CD4-positive, alpha-beta T cell treated with Interleukin-6 for 4 hours (primary cell): ENCODE measurements at regions not wholly inside any gene's neighbourhood (a gene's known extent, or its start where the extent isn't known, plus 50 kb on each side); places are given as distances from the start of the nearest gene placed in this dataset.
"Not testable (repeated sequence)": the region's sequence is repeated elsewhere in the genome, so short reads cannot be mapped to it uniquely, and the experiment has no call there.

Source experiments
- DNase-seq: peaks from one replicate; pipeline ENCODE4 v3.0.0-alpha.2; 2020; ENCODE audit warnings: mixed read lengths

DNA sequence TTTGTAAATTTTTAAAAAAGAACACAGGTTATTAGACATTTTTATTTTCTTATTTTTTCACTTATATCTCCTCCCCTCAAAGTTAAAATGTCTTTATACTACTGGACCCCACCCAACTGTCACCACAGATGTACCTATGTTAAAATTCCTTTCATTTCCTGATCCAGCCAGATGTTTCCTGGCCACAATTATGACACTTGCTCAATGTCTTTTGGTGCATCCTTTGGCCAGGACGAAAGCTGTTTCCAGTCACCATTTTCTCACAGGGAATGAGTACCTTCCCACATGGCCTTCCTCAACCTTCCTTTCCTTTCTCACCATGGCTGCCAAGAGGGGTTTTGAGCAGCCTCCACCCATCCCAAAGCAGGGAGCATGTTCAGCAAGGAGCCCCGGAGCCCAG is 365.7 kb upstream of the MAF start:
- DNase-seq, result no peak

- DNase-seq, result no peak
Measured at GRCh38 chr16:79965718-79966117, 365.2 kb upstream of the MAF start.

DNA sequence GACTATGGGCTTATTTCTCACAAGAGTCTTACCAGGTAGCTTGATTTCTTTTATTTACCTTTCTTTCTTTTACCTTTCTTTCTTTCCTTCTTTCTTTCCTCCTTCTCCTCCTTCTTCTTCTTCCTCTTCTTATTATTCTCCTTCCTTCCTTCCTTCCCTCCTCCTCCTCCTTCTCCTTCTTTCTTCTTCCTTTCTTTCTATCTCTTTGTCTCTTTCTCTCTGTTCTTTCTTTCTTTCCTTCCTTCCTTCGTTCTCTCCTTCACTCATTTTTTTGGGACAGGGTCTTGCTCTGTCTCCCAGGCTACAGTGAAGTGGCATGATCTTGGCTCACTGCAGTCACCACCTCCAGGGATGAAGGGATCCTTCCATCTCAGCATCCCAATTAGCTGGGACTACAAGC is 363.6 kb upstream of the MAF start:
- no peak for DNase-seq

DNA sequence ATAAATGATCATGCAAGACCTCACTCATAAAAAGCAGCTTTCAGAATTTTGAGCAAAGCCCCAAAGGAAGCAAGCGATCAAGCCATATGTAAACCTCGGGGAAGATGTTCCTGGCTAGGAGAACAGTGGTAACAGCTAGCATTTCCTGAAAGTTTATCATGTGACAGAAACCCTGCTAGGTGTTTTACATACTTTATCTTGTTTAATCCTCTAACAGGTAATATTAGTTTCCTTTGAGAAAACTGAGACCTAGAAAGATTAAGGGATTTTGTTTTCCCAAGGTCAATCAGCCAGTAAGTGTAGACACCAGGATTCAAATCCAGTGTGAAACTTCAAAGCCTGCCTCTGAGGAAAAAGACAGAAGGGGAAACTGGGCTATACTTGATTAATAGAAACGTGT is 362.4 kb upstream of the MAF start:
- DNase-seq, result no peak

- DNase-seq, result no peak
Measured at GRCh38 chr16:79959226-79959625, 358.7 kb upstream of the MAF start.

DNA sequence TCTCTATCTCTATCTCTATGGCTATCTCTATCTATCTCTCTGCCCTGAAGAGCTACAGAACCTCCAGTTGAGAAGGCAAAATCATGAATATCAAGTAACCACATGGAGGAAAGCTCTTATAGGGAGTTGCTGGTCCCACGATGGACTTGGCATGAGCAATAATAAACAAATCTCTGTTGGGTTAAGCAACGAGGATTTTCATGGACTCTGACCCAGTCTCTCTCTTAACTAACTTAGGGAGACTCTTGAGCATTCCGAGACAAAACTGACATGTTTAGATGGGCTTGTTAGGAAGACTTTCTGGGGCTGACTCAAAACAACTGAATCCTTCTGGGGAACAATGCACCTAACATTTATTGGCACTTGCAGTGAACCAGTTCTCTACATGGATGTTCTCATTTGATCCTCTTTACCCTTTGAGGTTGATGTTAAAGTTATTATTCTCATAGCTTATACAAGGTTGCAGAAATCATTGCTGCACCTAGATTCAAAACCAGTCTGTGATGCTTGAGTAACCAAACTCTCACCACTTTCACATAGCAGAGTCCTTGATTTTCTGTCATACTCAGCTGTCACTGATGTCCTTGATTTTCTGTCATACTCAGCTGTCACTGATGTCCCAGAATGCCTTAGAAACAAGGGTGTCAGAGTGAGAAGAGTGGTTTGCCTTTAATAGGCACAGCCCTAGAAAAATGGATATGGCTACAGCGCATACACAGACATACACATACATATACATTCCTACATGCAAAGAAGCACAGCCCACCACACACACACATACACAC is 354.6 kb upstream of the MAF start:
- no peak for DNase-seq

- no peak for DNase-seq
Measured at GRCh38 chr16:79950932-79951719, 350.6 kb upstream of the MAF start.

DNA sequence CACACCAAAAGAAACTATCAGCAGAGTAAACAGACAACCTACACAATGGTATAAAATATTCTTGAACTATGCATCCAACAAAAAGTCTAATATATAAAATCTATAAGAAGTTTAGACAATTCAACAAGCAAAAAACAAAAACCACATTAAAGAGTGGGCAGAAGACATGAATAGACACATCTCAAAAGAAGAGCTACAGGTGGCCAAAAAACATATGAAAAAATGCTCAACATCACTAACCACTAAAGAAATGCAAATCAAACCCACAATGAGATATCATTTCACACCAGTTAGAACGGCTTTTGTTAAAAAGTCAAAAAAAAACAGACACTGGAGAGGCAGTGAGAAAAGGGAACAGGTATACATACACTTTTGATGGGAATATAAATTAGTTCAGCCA is 348.9 kb upstream of the MAF start:
- DNase-seq, result no peak

DNA sequence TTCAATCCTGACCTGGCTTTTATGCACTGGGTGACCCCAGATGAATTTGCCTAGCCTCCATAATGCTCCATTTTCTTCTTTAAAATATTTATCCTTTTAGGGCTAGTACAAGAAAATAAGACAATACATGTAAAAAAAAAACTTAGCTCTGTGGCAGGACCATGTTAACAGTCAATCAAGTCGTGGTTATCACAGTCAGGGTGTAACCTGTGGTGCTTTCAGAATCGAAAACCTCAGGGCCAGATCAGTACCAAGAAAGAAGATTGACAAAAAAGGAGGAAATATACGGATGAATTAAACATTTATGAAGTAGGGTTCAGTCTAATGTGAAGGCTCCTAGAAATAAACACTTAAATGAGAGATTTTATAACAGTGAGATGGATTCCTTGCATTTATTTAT is 347.2 kb upstream of the MAF start:
- no peak for DNase-seq

GRCh38 chr16:79946252-79946651 is 345.7 kb upstream of the MAF start:
- DNase-seq, result no peak

GRCh38 chr16:79943736-79944135 is 343.2 kb upstream of the MAF start:
- no peak for DNase-seq

GRCh38 chr16:79938575-79938974 is 338.0 kb upstream of the MAF start:
- no peak for DNase-seq

DNA sequence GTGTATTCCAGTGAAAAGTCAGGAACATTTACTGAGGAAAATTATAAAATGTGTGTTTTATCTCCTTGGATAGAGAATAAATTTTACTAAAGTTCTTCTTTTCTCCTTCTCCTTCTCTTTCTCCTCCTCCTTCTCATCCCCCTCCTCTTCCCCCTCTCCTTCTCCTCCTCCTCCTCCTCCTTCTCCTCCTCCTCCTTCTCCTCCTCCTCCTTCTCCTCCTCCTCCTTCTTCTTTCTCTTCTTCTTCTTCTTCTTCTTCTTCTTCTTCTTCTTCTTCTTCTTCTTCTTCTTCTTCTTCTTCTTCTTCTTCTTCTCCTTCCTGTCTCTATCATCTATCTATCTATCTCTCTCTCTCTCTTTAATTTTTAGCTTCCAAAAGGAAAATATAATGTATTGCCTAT is 337.1 kb upstream of the MAF start:
- not testable (repeated sequence) for DNase-seq

GRCh38 chr16:79933603-79934002 is 333.1 kb upstream of the MAF start:
- no peak for DNase-seq

GRCh38 chr16:79932572-79932971 is 332.0 kb upstream of the MAF start:
- DNase-seq, result no peak

DNA sequence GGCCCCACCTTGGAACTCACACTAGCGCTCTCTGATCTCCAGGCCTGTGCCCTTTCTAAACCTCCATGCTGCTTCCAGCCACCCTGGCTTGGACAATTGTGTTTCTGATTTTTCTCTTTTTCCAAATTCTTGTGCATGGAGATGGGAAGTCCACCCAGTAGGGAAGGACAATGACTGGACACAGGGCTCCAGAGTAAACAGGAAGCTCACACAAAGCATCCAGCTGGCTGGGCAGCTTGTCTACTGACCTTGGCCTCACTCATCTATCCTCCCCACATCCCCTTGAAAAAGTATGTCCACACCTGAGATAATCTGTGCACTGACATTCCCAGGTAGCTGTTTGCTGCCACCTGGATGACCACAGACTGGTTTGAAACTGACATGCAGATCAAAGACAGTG is 331.2 kb upstream of the MAF start:
- DNase-seq, result no peak

DNA sequence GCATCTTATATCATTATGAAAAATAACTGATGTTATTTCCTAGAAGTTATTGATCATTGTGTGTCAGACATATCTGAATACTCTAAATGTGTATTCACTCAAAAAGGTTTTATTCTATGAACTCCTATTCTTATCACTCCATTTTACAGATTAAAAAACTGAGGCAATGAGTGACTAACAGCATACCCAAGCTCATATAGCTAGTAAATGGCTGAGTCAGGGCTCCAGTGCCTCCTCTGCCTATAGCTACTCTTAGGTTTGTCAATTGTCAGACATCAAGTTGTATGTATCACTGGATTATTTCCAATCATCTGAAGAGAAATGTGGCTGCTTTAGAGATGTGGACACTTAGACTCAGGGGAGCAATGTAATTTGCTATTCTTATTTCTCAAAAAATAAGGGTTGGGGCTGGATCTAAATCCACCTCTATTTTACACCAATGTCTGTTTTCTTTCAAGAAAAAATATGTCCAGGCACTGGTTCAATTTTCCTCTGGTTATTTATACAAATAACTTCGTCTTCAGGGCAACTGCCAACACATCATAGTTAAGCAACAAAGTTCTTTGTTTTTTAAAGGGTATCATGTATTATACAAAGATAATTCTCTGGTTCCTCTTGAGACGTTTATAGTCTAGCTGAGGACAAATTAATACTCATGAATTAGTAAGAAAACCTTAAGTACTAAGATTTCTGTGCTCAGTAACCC is 328.9 kb upstream of the MAF start:
- no peak for DNase-seq

GRCh38 chr16:79928142-79928873 is 327.8 kb upstream of the MAF start:
- DNase-seq, result no peak

DNA sequence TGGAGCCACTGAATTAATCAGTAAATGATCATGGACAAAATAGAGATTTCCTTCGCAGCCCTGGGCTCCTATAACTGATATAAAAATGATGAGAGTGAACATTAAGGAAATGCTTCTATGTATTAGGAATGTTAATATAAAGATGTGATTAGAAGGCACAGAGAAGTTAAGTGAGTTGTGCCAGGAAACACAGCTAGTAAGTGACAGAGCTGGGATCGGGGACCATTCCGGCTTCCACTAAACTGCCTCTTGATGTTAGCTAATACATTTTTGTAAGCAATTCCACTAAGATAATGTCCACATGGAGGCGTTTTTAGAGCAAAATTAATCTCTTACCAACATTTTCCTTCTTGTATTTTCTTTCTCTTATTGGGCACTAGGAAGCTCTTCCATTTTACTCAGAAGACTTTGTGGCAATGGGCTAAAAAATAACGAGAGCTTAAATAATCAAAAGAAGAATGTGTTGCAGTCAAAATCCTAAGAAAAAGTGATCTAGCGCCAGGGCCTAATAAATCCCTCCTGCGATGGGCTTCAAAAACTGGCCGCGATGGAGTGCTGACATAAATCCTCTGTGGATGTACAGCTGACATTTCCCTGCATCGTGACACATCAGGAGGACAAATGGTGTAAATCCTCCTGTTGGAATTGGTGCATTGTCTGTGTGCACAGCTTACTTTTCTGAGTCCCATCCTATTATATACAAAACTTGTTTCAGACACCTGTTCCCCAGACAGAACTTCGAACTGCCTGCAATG is 326.1 kb upstream of the MAF start:
- DNase-seq, result no peak

DNA sequence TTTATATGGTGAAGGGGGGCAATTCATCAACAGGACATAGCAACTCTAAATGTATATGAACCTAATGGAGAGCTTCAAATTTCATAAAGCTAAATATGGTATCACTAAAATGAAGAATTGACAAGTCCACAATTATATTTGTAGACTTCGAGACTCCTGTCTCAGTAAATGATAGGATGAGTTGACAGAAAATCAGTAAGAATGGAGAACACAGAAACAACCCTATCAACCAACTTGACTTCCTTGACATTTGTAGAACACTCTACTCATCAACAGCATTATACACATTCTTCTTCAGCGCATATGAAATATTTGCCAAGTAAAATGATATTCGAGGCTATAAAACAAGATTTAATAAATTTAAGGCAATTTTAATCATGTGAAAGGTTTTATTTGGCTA is 322.9 kb upstream of the MAF start:
- DNase-seq, result no peak

DNA sequence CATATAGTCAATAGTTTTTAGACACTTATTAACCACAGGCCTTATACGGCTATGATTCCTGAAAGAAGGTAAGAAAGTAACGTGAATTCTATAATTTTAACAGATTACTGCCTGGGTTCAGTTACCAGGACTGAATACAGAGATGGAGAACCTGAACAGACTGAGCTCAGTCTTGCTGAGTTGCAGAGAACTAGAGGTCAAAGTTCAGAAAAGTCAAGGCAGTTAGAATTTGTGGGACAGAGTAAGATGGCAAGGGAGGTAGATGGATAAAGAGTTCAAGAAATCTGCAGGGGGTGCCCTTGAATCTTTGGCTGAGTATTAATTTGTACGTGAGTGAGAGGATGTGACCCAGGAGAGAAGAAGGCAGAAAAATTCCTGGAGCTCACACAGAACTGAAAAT is 320.1 kb upstream of the MAF start:
- no peak for DNase-seq

DNA sequence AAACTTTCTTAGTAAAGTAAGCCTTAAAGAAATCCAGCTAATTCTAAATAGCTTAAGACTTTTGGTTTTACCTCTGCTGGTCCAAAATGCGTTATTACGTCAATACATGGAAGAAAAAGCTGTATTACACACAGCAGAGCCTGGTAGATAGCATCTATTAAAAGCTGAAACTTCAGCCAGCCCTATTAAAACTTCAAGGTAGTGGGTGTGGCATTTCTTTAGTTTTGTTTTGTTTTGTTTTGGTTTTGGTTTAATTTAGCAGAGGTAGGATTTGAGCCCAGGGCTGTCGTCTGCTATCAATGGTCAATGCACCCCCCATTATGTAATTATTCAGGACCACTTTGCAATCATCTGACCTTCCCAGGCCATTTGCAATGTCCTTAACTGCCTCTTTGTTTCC is 318.4 kb upstream of the MAF start:
- DNase-seq, result no peak
